ENCODE measurements at regions not wholly inside any gene's neighbourhood (a gene's known extent, or its start where the extent isn't known, plus 50 kb on each side); places are given as distances from the start of the nearest gene placed in this dataset.

DNA sequence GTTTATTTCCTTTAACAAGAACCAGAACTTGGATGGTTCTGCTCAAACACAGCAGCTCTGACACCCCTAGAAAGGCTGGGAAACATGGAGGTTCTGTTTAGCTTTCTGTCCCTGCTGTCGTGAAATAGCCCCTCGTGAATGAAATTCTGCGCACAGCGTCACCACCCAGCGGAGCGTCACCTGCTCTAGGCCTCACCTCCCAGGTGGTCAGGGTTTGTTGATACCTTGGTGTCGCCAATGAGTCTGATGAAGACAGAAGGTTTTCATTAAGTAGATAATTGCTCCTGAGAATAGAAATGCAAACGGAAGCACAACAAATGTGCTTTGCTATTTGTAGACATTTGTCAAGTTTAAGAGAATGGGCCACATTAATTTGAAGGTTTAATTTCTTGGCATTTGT, 135.1 kb downstream of the EDN3 start:
- DNase-seq, result no peak

DNA sequence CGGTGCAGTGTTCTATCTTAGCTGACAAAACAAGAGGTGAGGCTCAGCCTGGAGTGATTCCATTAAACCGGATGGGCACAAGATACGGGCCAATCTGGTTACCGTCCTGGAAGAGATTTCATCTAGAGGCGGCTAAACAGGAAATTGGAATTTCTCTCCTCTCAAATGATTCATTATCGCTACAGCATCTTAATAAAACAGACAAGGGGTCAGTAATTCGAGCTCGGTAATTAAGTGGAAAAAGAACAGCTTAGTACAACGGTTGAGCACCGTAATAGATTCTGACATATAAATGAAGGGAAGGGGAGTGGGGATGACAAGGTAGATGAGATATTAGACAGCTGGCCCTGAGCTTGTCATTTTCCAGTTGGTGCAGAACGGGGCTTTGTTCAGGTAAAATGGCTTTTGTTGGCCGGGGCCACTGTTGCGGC, 137.2 kb downstream of the EDN3 start:
- DNase-seq, result no peak

DNA sequence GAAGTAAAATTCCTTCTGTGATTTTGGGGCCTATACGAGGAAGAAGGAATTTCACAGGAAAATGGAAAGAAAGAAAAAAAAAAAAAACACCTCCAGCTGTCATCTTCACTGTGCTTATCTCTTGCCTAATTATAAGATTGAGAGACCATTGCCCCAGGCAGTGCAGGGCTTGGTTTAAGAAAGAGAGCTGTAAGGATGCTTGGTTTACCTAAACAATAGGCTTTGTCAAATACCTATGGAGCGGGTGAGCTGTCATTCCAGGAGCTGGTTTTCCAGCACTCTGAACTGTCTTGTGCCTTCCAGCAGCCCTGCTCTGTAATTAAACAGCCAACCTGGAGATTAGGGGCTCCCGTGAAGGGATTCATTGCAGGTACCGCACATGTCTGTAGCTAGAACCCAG, 137.8 kb downstream of the EDN3 start:
- no peak for DNase-seq

DNA sequence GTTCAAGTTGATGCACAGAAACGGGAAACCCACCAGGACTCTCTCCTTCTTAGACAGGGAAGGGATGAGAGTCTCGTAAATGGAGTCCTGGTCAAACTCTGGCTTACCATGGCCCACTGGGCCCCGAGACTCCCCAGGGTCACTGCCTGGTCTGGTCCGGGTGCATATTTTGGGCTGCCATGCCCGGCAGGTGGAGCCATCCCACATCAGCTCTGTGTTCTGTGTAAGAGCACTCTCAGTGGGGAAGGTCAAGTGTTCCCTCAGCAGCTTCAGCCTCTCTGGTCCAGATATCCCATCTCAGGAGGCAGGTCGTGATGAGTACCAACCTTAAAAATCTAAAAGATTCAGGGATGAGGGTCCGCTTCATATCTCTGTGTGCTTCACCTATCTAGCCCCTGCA, 138.8 kb downstream of the EDN3 start:
- DNase-seq, result no peak

DNA sequence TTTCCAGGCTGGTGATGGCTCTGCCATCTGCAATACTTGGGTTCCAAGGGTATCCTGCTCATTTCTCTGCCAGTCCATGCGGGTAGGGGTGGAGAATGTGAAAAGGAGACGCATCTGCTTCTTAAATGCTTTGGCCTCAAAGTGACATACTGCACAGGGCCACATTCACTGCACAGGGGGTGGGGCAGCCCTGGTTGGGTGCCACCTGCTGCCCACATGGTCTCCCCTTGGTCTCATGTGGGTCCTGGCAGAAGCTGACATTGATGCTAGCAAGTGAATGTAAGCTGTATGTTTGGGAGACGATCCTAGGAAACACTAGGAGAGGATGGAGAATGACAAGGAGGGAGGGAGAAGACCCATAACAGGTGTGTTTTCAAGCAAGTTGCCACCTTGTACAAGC, 140.9 kb downstream of the EDN3 start:
- DNase-seq, result no peak

DNA sequence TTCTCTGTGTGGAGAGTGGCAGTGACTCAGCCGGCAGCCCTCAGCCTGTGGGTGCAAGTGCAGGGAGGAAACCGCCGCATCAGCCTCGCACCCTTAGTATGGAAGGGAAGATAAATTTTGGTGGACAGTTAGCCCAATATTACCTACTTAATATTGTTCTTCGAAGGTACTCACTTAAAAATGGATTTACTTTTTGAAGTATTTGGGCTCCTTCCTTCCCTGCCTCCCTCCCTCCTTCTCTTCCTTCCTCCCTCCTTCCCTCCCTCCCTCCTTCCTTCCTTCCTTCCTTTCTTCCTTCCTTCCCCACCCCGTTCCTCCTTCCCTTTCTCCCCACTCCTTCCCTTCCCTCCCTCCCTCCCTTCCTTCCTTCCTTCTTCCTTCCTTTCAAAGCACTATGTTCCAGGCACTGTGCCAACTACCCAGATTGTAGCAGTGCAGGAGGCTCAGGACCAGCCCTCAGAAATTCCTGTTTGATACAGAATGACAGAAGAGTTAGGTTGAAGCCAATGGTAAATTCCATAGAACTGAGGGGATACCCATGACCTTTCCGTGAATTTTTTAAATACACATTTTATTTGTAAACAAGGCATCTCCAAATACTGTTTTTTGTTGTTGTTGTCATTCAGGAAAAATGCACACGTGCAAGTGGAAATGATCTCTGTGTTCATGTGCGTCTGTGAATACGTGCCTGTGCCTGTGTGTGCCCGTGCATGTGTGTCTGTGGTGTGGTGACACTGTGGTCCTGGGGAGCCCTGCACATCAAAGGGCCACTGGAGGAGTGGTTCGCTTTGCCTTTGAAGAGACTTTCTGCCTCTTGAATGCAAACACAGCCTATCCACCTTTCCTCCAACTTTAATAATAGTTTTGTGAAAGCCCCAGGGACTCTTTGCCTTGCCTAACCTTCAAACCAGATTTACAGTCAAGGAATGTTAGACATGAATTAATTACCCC, 141.7 kb downstream of the EDN3 start:
- DNase-seq, result peak; percentile 37

DNA sequence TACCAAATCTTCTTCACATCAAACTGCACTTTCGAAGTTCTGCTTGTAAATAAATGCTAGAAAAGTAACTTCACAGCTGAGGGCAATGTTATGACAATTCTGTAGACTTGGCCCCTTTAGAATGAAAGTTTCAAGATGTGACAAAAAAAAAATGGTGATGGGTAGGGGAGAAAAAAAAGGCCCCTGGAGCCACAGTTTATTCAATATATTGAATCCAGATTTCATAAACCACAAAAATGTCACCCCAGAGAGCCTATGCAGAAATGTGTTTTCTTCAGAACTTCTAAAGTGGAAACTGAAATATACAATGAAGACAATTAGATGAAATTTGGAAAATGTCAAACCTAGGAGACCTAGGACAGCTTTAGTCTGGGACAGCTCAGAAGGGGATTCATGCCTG, 143.1 kb downstream of the EDN3 start:
- DNase-seq, result peak; percentile 76

DNA sequence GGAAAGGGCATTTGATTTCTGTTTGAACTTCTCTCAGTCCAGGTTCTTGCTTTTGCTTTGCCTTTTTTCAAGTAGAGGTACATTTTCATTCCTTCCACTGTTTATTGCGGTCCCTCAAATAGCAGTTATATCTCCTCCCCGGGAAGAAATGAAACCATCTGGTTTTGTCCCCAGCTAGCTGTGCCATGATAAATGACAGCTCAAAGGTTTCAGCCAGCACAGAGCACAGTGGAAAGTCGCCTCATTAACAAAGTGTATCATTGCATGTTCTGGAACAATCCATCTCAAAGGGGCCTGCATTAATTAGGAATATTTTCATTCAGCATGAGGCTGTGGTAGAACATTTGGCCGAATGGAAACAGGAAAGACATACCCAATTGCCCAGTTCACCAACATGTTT, 146.0 kb downstream of the EDN3 start:
- DNase-seq, result no peak

DNA sequence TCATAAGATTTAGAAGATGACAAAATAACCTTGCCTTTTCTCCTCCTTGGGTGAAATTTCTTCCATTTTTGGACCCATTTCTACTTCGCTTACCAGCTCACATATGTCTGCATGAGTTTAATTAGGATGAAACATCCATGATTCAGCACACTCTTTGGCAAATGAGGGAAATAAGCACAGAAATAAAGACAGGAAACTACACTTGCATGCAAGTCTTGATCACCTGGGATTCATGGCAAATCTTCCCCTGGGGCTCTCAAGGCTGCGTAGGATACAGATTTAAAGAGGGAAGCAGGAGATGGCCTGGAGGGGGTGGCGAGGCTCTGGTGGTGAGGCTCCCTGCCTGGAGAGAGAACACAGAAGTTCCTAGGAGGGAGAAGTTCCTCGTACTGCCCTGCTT, 147.8 kb downstream of the EDN3 start:
- no peak for DNase-seq

DNA sequence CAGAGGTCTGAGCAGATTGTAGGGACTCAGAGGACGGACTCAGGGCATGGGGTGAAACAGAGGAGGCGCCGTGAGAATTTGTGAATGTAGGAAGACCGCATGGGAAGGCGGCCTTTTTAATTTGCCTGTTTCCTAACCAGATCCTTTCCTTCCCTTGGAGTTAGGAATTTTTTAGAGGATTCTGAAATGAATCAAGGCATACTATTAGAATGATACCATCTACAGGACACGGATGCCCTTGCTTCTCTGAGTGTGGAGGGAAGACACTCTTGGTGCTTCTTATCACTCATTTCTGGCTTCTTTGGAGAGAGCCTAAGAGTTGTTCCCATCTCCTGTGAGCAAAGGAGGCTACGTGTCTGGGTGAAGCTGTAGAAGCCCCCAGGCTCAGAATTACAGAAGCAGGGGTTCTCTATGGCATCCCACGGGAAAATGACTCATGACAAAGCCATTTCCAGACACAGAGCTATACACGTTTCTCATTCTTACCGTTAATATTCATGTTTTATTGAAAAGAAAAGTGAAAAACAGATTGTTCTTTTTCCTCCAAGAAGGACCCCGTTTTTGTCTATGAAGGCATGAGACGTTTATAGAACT, 148.5 kb downstream of the EDN3 start:
- DNase-seq, result no peak

DNA sequence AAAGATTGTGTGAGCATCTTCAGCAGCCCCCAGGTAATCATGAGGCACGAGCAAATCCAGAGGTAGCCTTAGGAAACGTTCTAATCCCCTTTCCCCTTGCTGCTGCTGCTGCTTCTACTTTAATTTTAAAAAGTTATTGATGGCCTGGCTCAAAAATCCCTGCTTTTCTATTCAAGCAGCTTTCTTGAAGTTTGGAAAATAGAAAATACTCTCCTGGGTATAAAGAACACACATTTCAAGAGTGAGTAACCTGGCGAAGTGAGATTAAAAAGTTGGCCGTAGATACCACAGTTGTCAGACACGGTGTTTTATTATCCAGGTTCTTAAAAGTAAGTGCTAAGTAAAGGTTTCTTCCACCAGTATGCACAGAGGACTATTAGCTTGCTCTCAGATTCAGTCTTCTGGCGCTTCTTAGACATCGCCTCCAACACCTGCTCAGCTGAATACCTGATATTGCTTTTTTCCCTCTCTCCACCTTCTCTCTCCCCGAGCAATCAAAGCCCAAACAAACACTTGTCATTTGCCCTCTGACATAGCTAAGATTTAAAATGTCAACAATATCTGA, 150.7 kb downstream of the EDN3 start:
- peak; percentile 50 for DNase-seq

DNA sequence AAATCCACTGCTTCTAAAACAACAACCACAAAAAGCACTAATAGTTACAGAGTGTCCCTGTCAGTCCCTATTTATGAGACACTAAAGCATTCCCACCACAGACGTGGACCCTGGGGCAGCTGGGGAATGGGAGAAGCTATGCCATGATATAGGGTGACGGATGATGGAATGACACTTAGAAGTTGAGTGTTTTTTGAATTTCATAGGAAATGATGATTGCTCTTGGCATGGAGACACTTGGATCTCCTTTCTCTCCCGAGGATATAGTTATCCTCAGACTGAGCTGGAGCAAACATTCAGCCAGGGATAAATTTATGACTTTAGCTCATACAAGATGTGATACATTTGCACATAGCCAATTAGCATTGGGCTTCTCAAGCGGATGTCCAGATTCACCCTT, 151.2 kb downstream of the EDN3 start:
- DNase-seq, result peak; percentile 90

DNA sequence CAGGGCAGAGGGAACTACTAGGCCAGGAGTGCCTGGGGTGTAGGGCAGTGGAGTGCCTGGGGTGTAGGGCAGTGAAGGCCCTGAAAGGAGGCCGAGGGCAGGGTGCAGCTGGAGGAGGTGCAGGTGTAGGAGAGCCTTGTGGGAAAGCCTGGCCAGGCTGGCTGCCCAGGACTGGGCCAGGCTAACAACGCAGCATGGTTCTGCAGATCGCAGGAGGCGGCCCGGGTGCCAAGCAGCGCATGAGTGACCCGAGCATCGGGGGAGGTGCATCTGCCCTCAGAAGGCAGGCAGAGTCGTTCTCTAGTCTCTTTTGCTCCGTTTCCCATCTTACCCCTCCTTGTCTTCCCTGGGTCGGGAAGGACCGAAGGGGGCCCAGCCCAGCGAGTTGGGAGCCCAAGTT, 151.5 kb upstream of the PHACTR3 start:
- DNase-seq, result no peak

DNA sequence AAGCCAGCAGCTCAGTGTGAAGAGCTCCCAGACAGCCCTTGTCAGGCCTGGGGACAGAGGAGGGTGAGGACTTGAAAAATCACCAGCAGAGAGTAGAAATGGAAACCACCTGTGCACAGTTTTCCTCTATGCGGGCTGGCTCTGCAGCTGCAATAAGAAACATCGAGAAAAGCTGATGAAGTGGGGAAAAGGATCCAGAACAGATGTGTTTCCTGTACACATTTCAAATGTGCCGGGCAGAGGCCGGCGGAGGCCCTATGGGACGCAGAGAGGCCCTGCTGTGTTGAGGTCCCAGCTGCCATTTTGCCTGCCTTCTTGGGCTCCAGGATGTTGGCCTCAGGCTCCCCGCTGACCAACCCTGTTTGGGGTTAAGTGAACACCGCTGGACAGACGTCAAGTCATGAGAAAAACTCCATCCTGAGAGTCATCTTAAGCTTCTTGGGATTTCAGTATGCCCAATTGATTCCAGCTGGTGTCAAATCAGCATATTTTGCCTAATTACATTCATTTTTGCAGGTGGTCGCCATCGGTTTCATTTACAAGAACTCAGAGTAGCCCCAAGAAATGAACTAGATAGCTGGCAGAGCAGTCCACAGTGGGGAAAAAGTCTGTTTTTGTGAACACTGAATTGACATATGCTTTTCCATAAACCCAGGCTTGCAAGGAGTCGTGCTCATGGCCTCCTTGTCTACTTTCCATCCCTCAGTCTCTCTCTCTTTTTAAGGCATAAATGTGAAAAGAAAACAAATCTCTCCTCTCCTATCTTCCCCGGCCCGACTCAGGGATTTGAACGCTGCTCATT, 150.4 kb upstream of the PHACTR3 start:
- DNase-seq, result peak; percentile 92

DNA sequence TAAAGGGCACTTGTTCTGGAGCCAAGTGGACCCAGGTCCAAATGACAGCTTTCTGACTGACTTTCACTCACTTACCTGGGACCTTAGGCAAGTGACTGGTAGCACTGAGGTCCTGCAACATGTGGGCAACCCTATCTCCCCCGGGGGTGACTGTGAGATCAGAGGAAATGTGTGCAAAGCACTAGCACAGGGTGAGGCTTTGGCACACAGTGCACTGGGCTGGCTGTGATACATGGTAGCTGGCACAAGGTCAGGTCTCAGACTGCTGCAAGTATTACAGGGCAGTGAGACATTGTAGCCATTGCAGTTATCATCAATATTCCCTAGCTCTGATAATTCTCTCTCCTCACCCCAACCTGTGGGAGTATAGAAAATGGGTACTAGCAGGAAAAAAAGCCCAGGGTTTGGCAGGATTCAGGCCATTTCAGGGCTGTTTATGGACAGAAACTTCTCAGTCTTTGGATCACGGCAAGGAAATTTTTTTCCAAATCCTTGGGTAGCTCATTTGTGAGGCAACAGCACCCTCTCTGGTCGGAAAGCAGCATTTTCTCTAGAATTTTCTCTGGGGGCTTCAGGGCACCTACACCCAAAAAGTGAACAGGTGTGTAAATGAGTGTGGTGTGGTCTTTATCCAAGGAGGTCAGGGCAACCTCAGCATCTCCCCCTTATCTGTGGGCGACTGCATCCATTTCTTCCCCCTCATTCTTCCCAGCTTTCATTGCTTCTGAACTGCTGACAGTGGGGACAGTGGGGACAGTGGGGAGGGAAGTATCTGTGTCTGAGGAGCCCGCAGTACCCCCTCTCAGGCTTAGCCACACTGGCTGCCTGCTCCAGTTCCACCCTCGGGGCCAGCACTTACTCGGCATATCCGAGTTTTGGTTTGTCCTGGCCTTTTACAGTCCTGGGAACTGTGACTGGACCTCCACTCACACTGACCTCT, 148.7 kb upstream of the PHACTR3 start:
- peak; percentile 75 for DNase-seq

DNA sequence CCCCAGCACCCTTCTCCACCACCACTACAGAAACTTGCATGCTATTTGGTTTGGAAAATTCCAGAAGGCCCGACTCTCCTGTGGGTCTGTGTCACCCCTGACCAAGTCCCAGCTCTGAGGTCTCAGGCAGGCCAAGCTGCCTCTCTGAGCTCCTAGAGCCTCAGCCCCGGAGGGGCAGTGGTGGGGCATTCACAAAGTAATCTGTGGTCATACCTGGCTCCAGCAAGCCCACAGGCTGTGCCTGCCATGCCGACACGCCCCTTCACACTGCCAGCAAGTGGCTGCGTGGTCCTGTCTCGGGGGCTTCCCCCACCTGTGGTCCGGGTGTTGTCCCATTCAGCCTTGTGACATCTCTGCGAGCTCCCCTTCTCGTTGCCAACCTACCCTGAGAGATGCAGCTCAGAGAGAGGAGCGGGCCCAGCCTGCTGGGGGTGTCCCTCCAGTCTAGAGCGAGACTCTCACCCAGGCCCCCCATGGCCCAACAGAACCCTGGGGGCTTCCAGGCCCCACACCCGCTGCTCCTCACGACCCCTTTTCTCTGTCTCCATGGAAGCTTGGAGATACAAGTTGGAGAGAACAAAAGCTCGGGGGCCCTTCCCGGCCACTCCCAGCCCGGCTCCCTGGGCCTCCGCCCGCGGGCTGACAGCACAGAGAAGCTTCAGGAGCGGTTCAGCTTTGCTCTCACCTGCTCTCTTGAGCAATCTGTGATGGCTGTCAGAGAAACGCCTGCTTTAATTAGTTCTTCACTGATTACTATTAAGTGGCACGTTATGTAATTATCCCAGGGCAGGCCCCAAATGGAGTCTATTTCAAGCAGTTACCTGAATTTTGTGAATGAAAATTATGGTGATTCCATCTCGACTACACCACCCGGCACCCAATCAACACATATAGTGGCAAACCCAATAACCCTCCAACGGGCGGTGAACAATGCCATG, 147.7 kb upstream of the PHACTR3 start:
- no peak for DNase-seq

DNA sequence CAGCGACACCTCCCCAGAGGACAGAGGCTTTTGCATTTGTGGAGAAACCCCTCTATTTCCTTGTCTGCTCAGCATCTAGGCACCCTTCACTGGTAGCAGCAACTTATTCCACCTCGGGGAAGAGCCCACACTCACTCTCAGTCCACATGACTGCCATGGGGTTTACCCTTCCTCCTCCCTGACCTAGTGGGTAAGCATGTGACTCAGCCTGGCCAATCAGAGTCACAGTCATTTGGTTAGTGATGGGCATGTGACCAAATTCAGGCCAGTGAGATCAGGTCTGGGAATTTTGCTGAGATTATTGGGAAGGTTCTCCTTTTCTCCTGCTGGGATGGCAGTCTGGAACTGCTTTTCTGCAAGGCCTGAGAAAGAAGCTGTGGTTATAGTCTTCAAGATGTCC, 145.7 kb upstream of the PHACTR3 start:
- DNase-seq, result no peak

DNA sequence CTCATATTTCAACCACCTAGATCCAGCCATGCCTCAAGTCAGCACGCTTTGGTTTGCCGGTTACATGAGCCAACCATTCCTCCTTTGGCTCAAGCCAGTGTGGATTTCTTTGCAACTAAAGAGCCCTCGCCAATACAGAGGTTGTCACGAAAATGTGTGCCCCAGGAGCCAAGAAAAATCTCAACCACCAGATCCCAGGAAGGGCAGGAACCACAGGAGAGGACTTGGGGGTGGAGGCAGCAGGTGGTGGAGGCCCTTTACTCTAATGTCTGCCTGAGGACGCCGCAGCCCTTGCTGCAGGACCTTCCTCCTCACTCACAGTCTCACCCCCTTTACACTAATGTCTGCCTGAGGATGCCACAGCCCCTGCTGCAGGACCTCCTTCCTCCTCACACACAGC, 144.8 kb upstream of the PHACTR3 start:
- DNase-seq, result no peak

DNA sequence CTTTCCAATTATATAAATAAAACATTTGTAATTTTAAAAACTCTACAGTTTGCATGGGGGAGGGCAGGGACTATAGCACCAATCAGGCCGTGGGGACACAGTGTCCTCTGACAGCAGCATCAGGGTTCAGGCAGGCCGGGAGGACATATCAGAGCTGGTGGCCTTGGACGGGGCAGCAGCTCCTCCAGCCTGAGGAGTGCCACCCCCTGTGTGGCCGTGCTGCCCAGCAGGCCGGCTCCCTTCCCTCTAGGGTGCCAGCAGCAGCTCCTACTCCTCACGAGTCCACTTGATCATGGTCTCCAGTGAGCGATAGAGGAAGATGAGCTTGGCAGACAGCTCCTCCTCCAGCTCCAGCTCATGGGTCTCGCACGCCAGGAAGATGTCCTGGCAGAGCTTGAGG, 144.0 kb upstream of the PHACTR3 start:
- DNase-seq, result no peak

DNA sequence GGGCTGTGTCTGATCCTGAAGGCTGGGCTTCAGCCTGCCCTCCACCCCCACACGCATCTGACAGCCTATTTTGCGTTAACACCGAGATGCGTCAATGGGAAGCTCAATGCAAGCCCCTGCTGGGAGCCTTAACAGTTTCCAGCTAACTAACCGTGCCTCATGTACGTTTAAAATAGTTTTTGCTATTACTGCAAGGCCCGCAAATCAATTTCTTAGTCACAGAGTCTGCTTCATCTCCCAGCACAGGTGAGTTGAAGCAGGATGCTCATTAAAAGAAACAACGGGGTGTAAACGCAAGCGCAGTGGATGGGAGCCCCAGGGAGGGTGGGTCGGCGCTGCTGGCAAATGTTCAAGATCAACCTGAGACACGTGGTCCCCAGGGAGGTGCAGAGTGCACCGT, 142.8 kb upstream of the PHACTR3 start:
- no peak for DNase-seq
